Lung (tissue), 11 donors: ENCODE measurements at regions not wholly inside any gene's neighbourhood (a gene's known extent, or its start where the extent isn't known, plus 50 kb on each side); places are given as distances from the start of the nearest gene placed in this dataset.
"Not testable (repeated sequence)": the region's sequence is repeated elsewhere in the genome, so short reads cannot be mapped to it uniquely, and the experiment has no call there.

Experiments used
- ATAC-seq: fragments of 200-7000 bp; cut with Tn5 transposase; one replicate; pipeline ENCODE4 v1.9.1; 2020; ENCODE audit warnings: moderate number of reproducible peaks; ENCODE audit not compliant: insufficient read depth, low FRiP score
- DNase-seq, 3 donors: peaks; one replicate each; pipeline ENCODE4 v3.0.0-alpha.2; 2013 to 2017
- H3K27ac ChIP-seq, 2 donors: one replicate each; pipeline ENCODE4 v1.5.1; 2013; ENCODE audit warnings: mild to moderate bottlenecking in 2 of 2, moderate library complexity in 2 of 2, control low read depth in 1 of 2, inconsistent platforms in 1 of 2, low read depth in 1 of 2, low read length in 1 of 2
- H3K27me3 ChIP-seq, 3 donors: one replicate each; pipeline ENCODE4 v1.5.1; 2013; ENCODE audit warnings: low read length in 2 of 3; ENCODE audit not compliant: control insufficient read depth in 3 of 3, insufficient read depth in 3 of 3
- H3K36me3 ChIP-seq, 4 donors: one replicate each; pipeline ENCODE4 v1.5.1; 2013; ENCODE audit warnings: low read length in 4 of 4, mild to moderate bottlenecking in 1 of 4, moderate library complexity in 1 of 4; ENCODE audit not compliant: control insufficient read depth in 4 of 4, insufficient read depth in 4 of 4
- H3K4me1 ChIP-seq, 5 donors: one replicate each; pipeline ENCODE4 v1.5.1; 2013; ENCODE audit warnings: low read length in 5 of 5, mild to moderate bottlenecking in 2 of 5, moderate library complexity in 1 of 5; ENCODE audit not compliant: control insufficient read depth in 5 of 5, insufficient read depth in 5 of 5
- H3K4me3 ChIP-seq: one replicate; pipeline ENCODE4 v1.5.1; 2013; ENCODE audit warnings: mild to moderate bottlenecking, control low read depth, moderate library complexity
- H3K9ac ChIP-seq, 2 donors: one replicate each; pipeline ENCODE4 v1.5.1; 2013; ENCODE audit warnings: low read length in 2 of 2, control low read depth in 1 of 2; ENCODE audit not compliant: insufficient read depth in 1 of 2
- H3K9me3 ChIP-seq, 4 donors: one replicate each; pipeline ENCODE4 v1.5.1; 2013; ENCODE audit warnings: low read length in 3 of 4, mild to moderate bottlenecking in 1 of 4, moderate library complexity in 1 of 4; ENCODE audit not compliant: control insufficient read depth in 4 of 4, insufficient read depth in 3 of 4
- WGBS, 2 donors: extraction: QIAGEN DNeasy Blood & Tissue Kit; methylation state at CpG; one replicate each; pipeline ENCODE4 v1.1.7; 2013; 5-methylcytosine and 5-hydroxymethylcytosine counted together
- TF ChIP-seq, protein P1 (sequence below): IDR thresholded peaks from 2 replicates; pipeline ENCODE4 v1.5.1; 2012; ENCODE audit warnings: mild to moderate bottlenecking; ENCODE audit errors: control extremely low read depth, extremely low read depth
- donor health status: control.
- donor health status: control.
- donor health status: Bipolar disorder and iron deficiency.
- donor health status: healthy.
- donor health status: DM: yes; HTN: yes; CAD: no.

DNA sequence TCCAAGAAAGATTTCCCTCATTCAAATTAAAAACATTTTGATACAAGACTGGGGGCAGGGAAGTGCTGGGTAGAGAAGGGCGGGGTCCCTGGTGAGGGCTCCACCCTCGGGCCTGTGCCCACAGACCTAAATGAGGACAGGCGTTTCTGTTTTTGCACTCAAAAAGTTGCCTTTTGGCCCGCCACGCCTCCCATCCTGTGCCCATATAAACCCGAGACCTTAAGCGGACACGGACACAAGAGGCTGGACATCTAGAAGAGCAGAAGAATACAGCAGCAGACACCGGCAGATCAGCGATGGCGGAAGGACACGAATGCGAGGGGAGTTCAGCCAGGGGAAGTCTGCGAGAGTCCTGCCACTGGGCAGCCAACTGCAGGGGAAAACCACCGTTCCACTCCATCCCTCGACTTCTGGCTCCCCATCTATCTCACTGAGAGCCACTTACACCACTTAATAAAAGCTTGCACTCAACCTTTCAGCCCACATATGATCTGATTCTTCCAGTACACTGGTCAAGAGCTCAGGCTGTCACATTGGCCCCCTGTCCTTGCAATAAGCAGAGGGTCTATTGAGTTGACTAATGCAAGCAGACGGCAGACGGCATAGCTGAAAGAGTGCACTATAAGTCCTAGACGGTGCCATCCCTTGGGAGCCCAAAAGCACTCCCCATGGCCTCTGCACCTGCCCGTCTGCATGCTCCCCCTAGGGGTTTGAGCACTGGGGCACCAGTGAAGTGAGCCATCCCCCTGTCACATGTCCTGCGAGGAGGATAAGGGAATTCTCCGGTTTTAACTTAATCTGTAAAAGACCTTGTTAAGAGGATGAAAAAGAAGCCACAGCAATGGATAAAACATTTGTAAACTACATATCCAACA lies 181.8 kb upstream of the PRSS1 start:
- 78% methylated on average over 22 of the region's 22 CpGs for WGBS, 2 donors
- TF ChIP-seq, protein P1, sequence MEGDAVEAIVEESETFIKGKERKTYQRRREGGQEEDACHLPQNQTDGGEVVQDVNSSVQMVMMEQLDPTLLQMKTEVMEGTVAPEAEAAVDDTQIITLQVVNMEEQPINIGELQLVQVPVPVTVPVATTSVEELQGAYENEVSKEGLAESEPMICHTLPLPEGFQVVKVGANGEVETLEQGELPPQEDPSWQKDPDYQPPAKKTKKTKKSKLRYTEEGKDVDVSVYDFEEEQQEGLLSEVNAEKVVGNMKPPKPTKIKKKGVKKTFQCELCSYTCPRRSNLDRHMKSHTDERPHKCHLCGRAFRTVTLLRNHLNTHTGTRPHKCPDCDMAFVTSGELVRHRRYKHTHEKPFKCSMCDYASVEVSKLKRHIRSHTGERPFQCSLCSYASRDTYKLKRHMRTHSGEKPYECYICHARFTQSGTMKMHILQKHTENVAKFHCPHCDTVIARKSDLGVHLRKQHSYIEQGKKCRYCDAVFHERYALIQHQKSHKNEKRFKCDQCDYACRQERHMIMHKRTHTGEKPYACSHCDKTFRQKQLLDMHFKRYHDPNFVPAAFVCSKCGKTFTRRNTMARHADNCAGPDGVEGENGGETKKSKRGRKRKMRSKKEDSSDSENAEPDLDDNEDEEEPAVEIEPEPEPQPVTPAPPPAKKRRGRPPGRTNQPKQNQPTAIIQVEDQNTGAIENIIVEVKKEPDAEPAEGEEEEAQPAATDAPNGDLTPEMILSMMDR: no peak
- DNase-seq (no peak), ATAC-seq (no peak)
- Histone ChIP-seq H3K9me3 (no peaks in the 10 kb centered on the region), H3K9ac (no peak overlapping the region), H3K27ac (no peak overlapping the region), H3K4me3 (no peak overlapping the region), H3K4me1 (peaks cover 0 to 2% (median 0%) of the 10 kb centered on the region in 5 donors), H3K36me3 (no peaks in the 10 kb centered on the region), H3K27me3 (no peaks in the 10 kb centered on the region)

DNA sequence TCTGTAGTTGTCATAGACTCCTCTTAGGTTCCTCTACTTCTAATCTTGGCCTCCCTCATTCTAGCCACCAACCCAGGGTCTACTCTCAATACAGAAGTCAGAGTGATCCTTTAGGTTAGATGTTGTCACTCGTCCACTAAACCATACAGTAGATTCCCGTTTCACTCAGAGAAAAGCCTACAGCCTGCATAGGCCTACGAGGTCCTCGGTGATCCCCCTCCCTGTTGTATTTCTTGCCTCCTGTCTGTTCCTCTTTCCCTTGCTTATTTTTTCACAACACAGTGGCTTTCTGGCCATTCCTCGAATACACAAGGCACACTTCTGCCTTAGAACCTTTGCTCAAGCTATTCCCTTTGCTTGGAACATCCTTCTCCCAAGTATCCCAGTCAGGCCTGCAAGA lies 183.0 kb upstream of the PRSS1 start:
- Histone ChIP-seq H3K9ac (no peak overlapping the region), H3K36me3 (no peaks in the 10 kb centered on the region), H3K9me3 (no peaks in the 10 kb centered on the region), H3K4me3 (no peak overlapping the region), H3K27ac (no peak overlapping the region), H3K27me3 (no peaks in the 10 kb centered on the region), H3K4me1 (peaks cover 0 to 2% (median 0%) of the 10 kb centered on the region in 5 donors)
- 38 to 67% methylated on average over 5 of the region's 5 CpGs for WGBS, 2 donors
- DNase-seq (no peak), ATAC-seq (no peak)
- TF ChIP-seq, protein P1: no peak

DNA sequence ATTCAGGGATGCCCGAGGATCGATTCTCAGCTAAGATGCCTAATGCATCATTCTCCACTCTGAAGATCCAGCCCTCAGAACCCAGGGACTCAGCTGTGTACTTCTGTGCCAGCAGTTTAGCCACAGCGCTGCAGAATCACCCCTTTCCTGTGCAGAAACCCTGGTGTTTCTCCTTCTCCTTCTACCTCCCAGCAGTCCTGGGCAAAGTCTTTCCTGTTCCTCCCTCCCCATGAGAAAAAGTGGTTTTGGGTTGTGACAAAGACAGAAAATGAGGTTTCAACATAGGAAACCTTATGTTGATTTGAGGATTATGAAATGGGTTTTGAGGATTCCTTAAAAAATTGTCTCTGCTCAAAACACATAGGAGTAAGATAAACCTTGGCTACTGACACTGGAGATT lies 185.1 kb upstream of the PRSS1 start:
- DNase-seq, H3K27me3 ChIP-seq, H3K9ac ChIP-seq, H3K36me3 ChIP-seq, ATAC-seq, H3K4me1 ChIP-seq, H3K4me3 ChIP-seq, H3K9me3 ChIP-seq, H3K27ac ChIP-seq: not testable (repeated sequence)
- 38 to 69% methylated on average over 1 to 2 of the region's 3 CpGs for WGBS, 2 donors

DNA sequence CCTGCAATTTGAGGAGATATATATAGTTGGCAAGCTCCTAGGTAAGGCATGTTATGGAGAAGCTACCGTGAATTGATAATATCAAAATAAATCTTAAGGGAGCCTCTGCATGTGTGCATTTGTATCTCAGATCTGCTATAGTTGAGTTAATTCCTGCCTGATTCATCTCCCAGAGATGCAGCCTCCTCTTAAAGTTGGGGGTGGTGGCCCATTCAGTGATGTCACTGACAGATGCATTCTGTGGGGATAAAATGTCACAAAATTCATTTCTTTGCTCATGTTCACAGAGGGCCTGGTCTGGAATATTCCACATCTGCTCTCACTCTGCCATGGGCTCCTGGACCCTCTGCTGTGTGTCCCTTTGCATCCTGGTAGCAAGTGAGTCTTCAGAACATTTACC lies 185.8 kb upstream of the PRSS1 start:
- Histone ChIP-seq H3K9me3 (no peaks in the 10 kb centered on the region), H3K4me1 (peaks cover 0 to 2% (median 0%) of the 10 kb centered on the region in 5 donors), H3K27ac (no peak overlapping the region), H3K36me3 (no peaks in the 10 kb centered on the region), H3K9ac (no peak overlapping the region), H3K27me3 (no peaks in the 10 kb centered on the region), H3K4me3 (no peak overlapping the region)
- DNase-seq (no peak), ATAC-seq (no peak)
- WGBS, 2 donors: 75 to 90% methylated on average over 1 of the region's 1 CpG
- TF ChIP-seq, protein P1: no peak
